Type B pancreatic cell (in vitro differentiated cells): ENCODE measurements at regions not wholly inside any gene's neighbourhood (a gene's known extent, or its start where the extent isn't known, plus 50 kb on each side); places are given as distances from the start of the nearest gene placed in this dataset.

Experiments
- DNase-seq: peaks from one replicate; pipeline ENCODE4 v3.0.0; 2021; ENCODE audit warnings: mixed read lengths; ENCODE audit not compliant: unreplicated experiment; ENCODE audit errors: extremely low spot score
- H3K27ac Mint-ChIP-seq: 2 replicates; pipeline ENCODE4 v1.8.0; 2021; ENCODE audit warnings: mild to moderate bottlenecking, mixed read lengths
- H3K27me3 Mint-ChIP-seq: 2 replicates; pipeline ENCODE4 v1.8.0; 2021; ENCODE audit warnings: mixed read lengths
- H3K36me3 Mint-ChIP-seq: 2 replicates; pipeline ENCODE4 v1.8.0; 2021; ENCODE audit warnings: mixed read lengths
- H3K4me1 Mint-ChIP-seq: one replicate; pipeline ENCODE4 v1.8.0; 2021; ENCODE audit warnings: mixed read lengths; ENCODE audit not compliant: unreplicated experiment
- H3K4me3 Mint-ChIP-seq: 2 replicates; pipeline ENCODE4 v1.8.0; 2021; ENCODE audit warnings: mild to moderate bottlenecking, mixed read lengths
- H3K9me3 Mint-ChIP-seq: 2 replicates; pipeline ENCODE4 v1.8.0; 2021; ENCODE audit warnings: mixed read lengths
- CTCF ChIP-seq: fragments of 200-600 bp; sonication (generic); conservative IDR thresholded peaks from 2 replicates; pipeline ENCODE4 v1.5.0; 2021; ENCODE audit warnings: antibody characterized with exemption, mild to moderate bottlenecking

- H3K27ac Mint-ChIP-seq = peak overlapping the region; percentile 40
- no peaks in the 10 kb centered on the region for H3K36me3 Mint-ChIP-seq
- peaks cover 41% of the 10 kb centered on the region for H3K4me1 Mint-ChIP-seq
- TF ChIP-seq CTCF = no peak
- H3K9me3 Mint-ChIP-seq = no peaks in the 10 kb centered on the region
- H3K27me3 Mint-ChIP-seq = peaks cover 42% of the 10 kb centered on the region
- peak; percentile 78 for DNase-seq
- peak overlapping the region; percentile 93 for H3K4me3 Mint-ChIP-seq
These were observed 81.5 kb downstream of the CHRNA1 start for GRCh38 chr2:174682578-174683391.

GRCh38 chr2:174682007-174682577, 82.2 kb downstream of the CHRNA1 start:
- H3K9me3 Mint-ChIP-seq = no peaks in the 10 kb centered on the region
- no peak for DNase-seq
- peak overlapping the region; percentile 86 for H3K4me3 Mint-ChIP-seq
- no peak for TF ChIP-seq CTCF
- H3K4me1 Mint-ChIP-seq = peaks cover 46% of the 10 kb centered on the region
- H3K36me3 Mint-ChIP-seq = no peaks in the 10 kb centered on the region
- H3K27ac Mint-ChIP-seq = peak overlapping the region; percentile 46
- peaks cover 42% of the 10 kb centered on the region for H3K27me3 Mint-ChIP-seq

- Mint-ChIP-seq H3K36me3 (no peaks in the 10 kb centered on the region), H3K27ac (peak overlapping the region; percentile 46), H3K27me3 (peaks cover 42% of the 10 kb centered on the region), H3K4me3 (peak overlapping the region; percentile 86), H3K9me3 (no peaks in the 10 kb centered on the region), H3K4me1 (peaks cover 46% of the 10 kb centered on the region)
- no peak for TF ChIP-seq CTCF
- DNase-seq = no peak
These were observed 82.9 kb downstream of the CHRNA1 start for GRCh38 chr2:174681099-174682006.

GRCh38 chr2:174680221-174680620, 82.6 kb upstream of the WIPF1 start:
- Mint-ChIP-seq H3K4me1 (peaks cover 46% of the 10 kb centered on the region), H3K4me3 (peak overlapping the region; percentile 86), H3K27ac (peak overlapping the region; percentile 12), H3K36me3 (no peaks in the 10 kb centered on the region), H3K27me3 (peaks cover 37% of the 10 kb centered on the region), H3K9me3 (no peaks in the 10 kb centered on the region)
- TF ChIP-seq CTCF = no peak
- no peak for DNase-seq

GRCh38 chr2:174678395-174678794, 80.8 kb upstream of the WIPF1 start:
- no peak overlapping the region for H3K27ac Mint-ChIP-seq
- H3K4me3 Mint-ChIP-seq = no peak overlapping the region
- H3K36me3 Mint-ChIP-seq = no peaks in the 10 kb centered on the region
- H3K9me3 Mint-ChIP-seq = no peaks in the 10 kb centered on the region
- peaks cover 38% of the 10 kb centered on the region for H3K4me1 Mint-ChIP-seq
- no peak for DNase-seq
- H3K27me3 Mint-ChIP-seq = peaks cover 21% of the 10 kb centered on the region
- TF ChIP-seq CTCF = no peak
